CD14-positive monocyte (primary cell): ENCODE measurements at regions not wholly inside any gene's neighbourhood (a gene's known extent, or its start where the extent isn't known, plus 50 kb on each side); places are given as distances from the start of the nearest gene placed in this dataset.

Experiments used
- DNase-seq, 3 donors: peaks; one replicate each; pipeline ENCODE4 v3.0.0-alpha.2; 2011 to 2022
- H2AFZ ChIP-seq: 2 replicates; pipeline ENCODE4 v1.6.0; 2012; ENCODE audit warnings: mild to moderate bottlenecking, low read depth, low read length, inconsistent platforms; ENCODE audit not compliant: insufficient read depth, poor library complexity, severe bottlenecking
- H3K27ac ChIP-seq, 2 donors: 1 replicate in 1 of 2; 2 replicates in 1 of 2; pipeline ENCODE4 v1.5.1; 2012 to 2013; ENCODE audit warnings: low read length in 2 of 2, control low read depth in 1 of 2, inconsistent platforms in 1 of 2, low read depth in 1 of 2, mild to moderate bottlenecking in 1 of 2
- H3K27me3 ChIP-seq, 2 donors: one replicate each; pipeline versions ENCODE4 v1.6.0 to v1.6.1; 2011 to 2013; ENCODE audit warnings: low read length in 2 of 2; ENCODE audit not compliant: control insufficient read depth in 2 of 2, insufficient read depth in 2 of 2
- H3K36me3 ChIP-seq, 2 donors: replicated peaks in 1 of 2; 1 replicate in 1 of 2; 2 replicates in 1 of 2; pipeline versions ENCODE4 v1.5.1 to v1.6.1; 2012 to 2013; ENCODE audit warnings: low read length in 2 of 2, control low read depth in 1 of 2, inconsistent platforms in 1 of 2, mild to moderate bottlenecking in 1 of 2; ENCODE audit not compliant: insufficient read depth in 2 of 2, control insufficient read depth in 1 of 2
- H3K4me1 ChIP-seq, 2 donors: 1 replicate in 1 of 2; 2 replicates in 1 of 2; pipeline versions ENCODE4 v1.5.1 to v1.6.1; 2012 to 2013; ENCODE audit warnings: low read length in 2 of 2, control low read depth in 1 of 2, inconsistent platforms in 1 of 2, mild to moderate bottlenecking in 1 of 2, moderate library complexity in 1 of 2; ENCODE audit not compliant: insufficient read depth in 2 of 2, control insufficient read depth in 1 of 2
- H3K4me2 ChIP-seq: replicated peaks from 2 replicates; pipeline ENCODE3; 2012; ENCODE audit warnings: low read length, moderate library complexity, mild to moderate bottlenecking; ENCODE audit not compliant: poor library complexity, severe bottlenecking; ENCODE audit errors: extremely low read depth
- H3K4me3 ChIP-seq, 3 experiments: fragments of 200-600 bp in 1 of 3; sonication (generic) in 1 of 3; replicated peaks in 1 of 3; 1 replicate in 2 of 3; 2 replicates in 1 of 3; pipeline ENCODE4 v1.5.1; 2011 to 2013; ENCODE audit warnings: low read length in 3 of 3, mild to moderate bottlenecking in 3 of 3, control low read depth in 2 of 3, low read depth in 2 of 3, inconsistent platforms in 1 of 3, moderate library complexity in 1 of 3
- H3K79me2 ChIP-seq: 2 replicates; pipeline ENCODE4 v1.6.0; 2012; ENCODE audit warnings: mild to moderate bottlenecking, control low read depth, inconsistent platforms, low read length, moderate library complexity; ENCODE audit not compliant: insufficient read depth
- H3K9ac ChIP-seq: 2 replicates; pipeline ENCODE4 v1.6.0; 2017; ENCODE audit warnings: low read length, mild to moderate bottlenecking; ENCODE audit not compliant: insufficient read depth, poor library complexity, severe bottlenecking
- H3K9me3 ChIP-seq, 2 donors: replicated peaks in 1 of 2; 1 replicate in 1 of 2; 2 replicates in 1 of 2; pipeline versions ENCODE4 v1.5.1 to v1.6.1; 2012 to 2013; ENCODE audit warnings: low read length in 2 of 2, control low read depth in 1 of 2; ENCODE audit not compliant: control insufficient read depth in 1 of 2, insufficient read depth in 1 of 2
- H4K20me1 ChIP-seq: 2 replicates; pipeline ENCODE4 v1.6.0; 2012; ENCODE audit warnings: mild to moderate bottlenecking, low read length, control low read depth, moderate library complexity; ENCODE audit not compliant: insufficient read depth
- H3K27ac Mint-ChIP-seq, 7 donors: one replicate each; pipeline ENCODE4 v1.8.0; 2020; ENCODE audit warnings: mild to moderate bottlenecking in 7 of 7, mixed read lengths in 7 of 7, moderate library complexity in 6 of 7, inconsistent platforms in 2 of 7
- H3K27me3 Mint-ChIP-seq, 3 donors: one replicate each; pipeline ENCODE4 v1.8.0; 2021 to 2022; ENCODE audit warnings: low read depth in 3 of 3, mild to moderate bottlenecking in 3 of 3, mixed read lengths in 3 of 3, moderate library complexity in 3 of 3, inconsistent platforms in 1 of 3
- H3K36me3 Mint-ChIP-seq, 2 donors: one replicate each; pipeline ENCODE4 v1.8.0; 2020; ENCODE audit warnings: mixed read lengths in 2 of 2, inconsistent platforms in 1 of 2, mild to moderate bottlenecking in 1 of 2
- H3K4me1 Mint-ChIP-seq: one replicate; pipeline ENCODE4 v1.8.0; 2020; ENCODE audit warnings: mild to moderate bottlenecking, mixed read lengths
- H3K4me3 Mint-ChIP-seq, 2 donors: one replicate each; pipeline ENCODE4 v1.8.0; 2020; ENCODE audit warnings: mild to moderate bottlenecking in 2 of 2, mixed read lengths in 2 of 2, moderate library complexity in 1 of 2
- H3K9me3 Mint-ChIP-seq, 7 donors: one replicate each; pipeline ENCODE4 v1.8.0; 2020 to 2022; ENCODE audit warnings: mixed read lengths in 7 of 7, mild to moderate bottlenecking in 6 of 7, moderate library complexity in 6 of 7, inconsistent platforms in 2 of 7
- CTCF ChIP-seq: fragments of 200-600 bp; IDR thresholded peaks from one replicate; pipeline ENCODE4 v1.8.0; 2022; ENCODE audit warnings: antibody characterized with exemption, mild to moderate bottlenecking
- WGBS: methylation state at CpG from one replicate; pipeline ENCODE4 v1.1.5; 2013; ENCODE audit warnings: missing lambda C conversion rate; ENCODE audit not compliant: insufficient coverage; 5-methylcytosine and 5-hydroxymethylcytosine counted together
- intact Hi-C, 2 donors: fragments of 100-400 bp; cut with micrococcal nuclease; formaldehyde crosslinking; loops; one replicate each; pipeline versions ENCODE4 v1.15.0 to v1.15.1; 2023

GRCh38 chr10:111785921-111786320 is 397.6 kb downstream of the GPAM start:
- Histone ChIP-seq H3K9ac (no peak overlapping the region), H3K27ac (no peak overlapping the region), H4K20me1 (no peaks in the 10 kb centered on the region), H3K27me3 (no peaks in the 10 kb centered on the region), H3K4me3 (no peak overlapping the region), H3K4me2 (no peak overlapping the region), H3K79me2 (no peaks in the 10 kb centered on the region), H3K9me3 (no peaks in the 10 kb centered on the region), H2AFZ (no peak overlapping the region), H3K4me1 (no peaks in the 10 kb centered on the region), H3K36me3 (no peaks in the 10 kb centered on the region)
- Mint-ChIP-seq H3K27me3 (no peaks in the 10 kb centered on the region), H3K4me1 (no peaks in the 10 kb centered on the region), H3K4me3 (no peak overlapping the region), H3K9me3 (peaks cover 0 to 5% (median 1%) of the 10 kb centered on the region in 7 donors), H3K36me3 (no peaks in the 10 kb centered on the region), H3K27ac (no peak overlapping the region)
- no peak for TF ChIP-seq CTCF
- no CpG with 5 or more reads among the region's 1 CpG for WGBS
- intact Hi-C loops: no loop called here
- no peak for DNase-seq

- H3K79me2 ChIP-seq: no peaks in the 10 kb centered on the region
- no peaks in the 10 kb centered on the region for H3K36me3 ChIP-seq
- intact Hi-C loops: no loop called here
- no peaks in the 10 kb centered on the region for H3K27me3 ChIP-seq
- H3K27ac Mint-ChIP-seq: no peak overlapping the region
- no peaks in the 10 kb centered on the region for H3K36me3 Mint-ChIP-seq
- no peak for DNase-seq
- H3K4me3 Mint-ChIP-seq: no peak overlapping the region
- no peak overlapping the region for H3K4me3 ChIP-seq
- H3K4me2 ChIP-seq: no peak overlapping the region
- H3K9me3 ChIP-seq: peaks cover 0 to 4% of the 10 kb centered on the region in 2 donors
- no peak overlapping the region for H2AFZ ChIP-seq
- no peaks in the 10 kb centered on the region for H3K27me3 Mint-ChIP-seq
- no peaks in the 10 kb centered on the region for H3K4me1 Mint-ChIP-seq
- H4K20me1 ChIP-seq: no peaks in the 10 kb centered on the region
- peaks cover 0 to 8% (median 5%) of the 10 kb centered on the region in 7 donors for H3K9me3 Mint-ChIP-seq
- TF ChIP-seq CTCF: no peak
- no peaks in the 10 kb centered on the region for H3K4me1 ChIP-seq
- no peak overlapping the region for H3K27ac ChIP-seq
- H3K9ac ChIP-seq: no peak overlapping the region
Measured at GRCh38 chr10:111789821-111790220, 393.7 kb downstream of the GPAM start.
